Liver (tissue), 8 donors: ENCODE measurements at regions not wholly inside any gene's neighbourhood (a gene's known extent, or its start where the extent isn't known, plus 50 kb on each side); places are given as distances from the start of the nearest gene placed in this dataset.

Source experiments
- DNase-seq: peaks from one replicate; pipeline ENCODE4 v3.0.0-alpha.2; 2017; ENCODE audit warnings: low spot score
- H3K27ac ChIP-seq, 2 donors: one replicate each; pipeline ENCODE4 v1.7.0; 2013; ENCODE audit warnings: inconsistent platforms in 2 of 2, low read length in 2 of 2, control low read depth in 1 of 2, low read depth in 1 of 2, mild to moderate bottlenecking in 1 of 2
- H3K27me3 ChIP-seq, 4 donors: one replicate each; pipeline versions ENCODE4 v1.6.1 to v1.7.0; 2013; ENCODE audit warnings: low read length in 3 of 4, inconsistent platforms in 1 of 4, mild to moderate bottlenecking in 1 of 4, moderate library complexity in 1 of 4; ENCODE audit not compliant: control insufficient read depth in 4 of 4, insufficient read depth in 4 of 4
- H3K36me3 ChIP-seq, 4 donors: one replicate each; pipeline versions ENCODE4 v1.6.1 to v1.7.0; 2013; ENCODE audit warnings: low read length in 3 of 4, mild to moderate bottlenecking in 3 of 4, low read depth in 1 of 4, moderate library complexity in 1 of 4; ENCODE audit not compliant: control insufficient read depth in 4 of 4, insufficient read depth in 3 of 4
- H3K4me1 ChIP-seq, 4 donors: one replicate each; pipeline versions ENCODE4 v1.6.1 to v1.7.0; 2013; ENCODE audit warnings: low read length in 3 of 4, mild to moderate bottlenecking in 3 of 4, moderate library complexity in 1 of 4; ENCODE audit not compliant: control insufficient read depth in 4 of 4, insufficient read depth in 4 of 4
- H3K4me3 ChIP-seq, 3 donors: one replicate each; pipeline versions ENCODE4 v1.6.1 to v1.7.0; 2013; ENCODE audit warnings: low read length in 3 of 3, control low read depth in 1 of 3, low read depth in 1 of 3, mild to moderate bottlenecking in 1 of 3
- H3K9ac ChIP-seq, 2 donors: one replicate each; pipeline ENCODE4 v1.7.0; 2013; ENCODE audit warnings: low read length in 2 of 2, mild to moderate bottlenecking in 2 of 2, moderate library complexity in 2 of 2, control low read depth in 1 of 2, low read depth in 1 of 2
- H3K9me3 ChIP-seq, 4 donors: one replicate each; pipeline versions ENCODE4 v1.6.1 to v1.7.0; 2013; ENCODE audit warnings: low read length in 3 of 4; ENCODE audit not compliant: control insufficient read depth in 4 of 4
- ATF3 ChIP-seq: IDR thresholded peaks from 2 replicates; pipeline ENCODE4 v1.6.1; 2016; ENCODE audit warnings: antibody characterized with exemption
- FOXA1 ChIP-seq: IDR thresholded peaks from 2 replicates; pipeline ENCODE4 v1.6.1; 2016; ENCODE audit warnings: antibody characterized with exemption
- FOXA2 ChIP-seq: IDR thresholded peaks from 2 replicates; pipeline ENCODE4 v1.6.1; 2016; ENCODE audit warnings: antibody characterized with exemption
- GABPA ChIP-seq, 2 donors: IDR thresholded peaks in 1 of 2; conservative IDR thresholded peaks in 1 of 2; 2 replicates each; pipeline ENCODE4 v1.6.1; 2016; ENCODE audit warnings: antibody characterized with exemption in 2 of 2, mild to moderate bottlenecking in 1 of 2, moderate library complexity in 1 of 2
- HNF4A ChIP-seq, 2 donors: conservative IDR thresholded peaks; 2 replicates each; pipeline ENCODE4 v1.6.1; 2016; ENCODE audit warnings: antibody characterized with exemption in 2 of 2, mild to moderate bottlenecking in 2 of 2
- JUND ChIP-seq, 2 donors: IDR thresholded peaks; 2 replicates each; pipeline ENCODE4 v1.6.1; 2016; ENCODE audit warnings: antibody characterized with exemption in 2 of 2
- NR2F2 ChIP-seq: IDR thresholded peaks from 2 replicates; pipeline ENCODE4 v1.6.1; 2016; ENCODE audit warnings: antibody characterized with exemption
- RXRA ChIP-seq, 2 donors: IDR thresholded peaks; 2 replicates each; pipeline ENCODE4 v1.6.1; 2017 to 2018; ENCODE audit warnings: antibody characterized with exemption in 2 of 2, mild to moderate bottlenecking in 1 of 2
- TAF1 ChIP-seq: conservative IDR thresholded peaks from 2 replicates; pipeline ENCODE4 v1.6.1; 2016; ENCODE audit warnings: antibody characterized with exemption, mild to moderate bottlenecking
- YY1 ChIP-seq: IDR thresholded peaks from 2 replicates; pipeline ENCODE4 v1.6.1; 2016; ENCODE audit warnings: antibody characterized with exemption, mild to moderate bottlenecking
- WGBS: extraction: QIAGEN DNeasy Blood & Tissue Kit; methylation state at CpG from one replicate; pipeline ENCODE4 v1.1.7; 2013; 5-methylcytosine and 5-hydroxymethylcytosine counted together
- TF ChIP-seq, protein P1 (sequence below): IDR thresholded peaks from 2 replicates; pipeline ENCODE4 v1.6.1; 2016; ENCODE audit warnings: antibody characterized with exemption
- TF ChIP-seq, protein P2 (sequence below): IDR thresholded peaks from 2 replicates; pipeline ENCODE4 v1.6.1; 2016; ENCODE audit warnings: antibody characterized with exemption, mild to moderate bottlenecking
- TF ChIP-seq, protein P3 (sequence below): IDR thresholded peaks from 2 replicates; pipeline ENCODE4 v1.6.1; 2016; ENCODE audit warnings: antibody characterized with exemption
- TF ChIP-seq, protein P4 (sequence below): fragments of 150-350 bp; IDR thresholded peaks from 2 replicates; pipeline ENCODE4 v1.5.1; 2017; ENCODE audit warnings: improper control_type of control experiment, low read depth, low read length; ENCODE audit not compliant: missing input control
- donor health status: healthy.
- donor health status: healthy.
- donor health status: healthy.
- donor health status: healthy.
- donor health status: healthy.

DNA sequence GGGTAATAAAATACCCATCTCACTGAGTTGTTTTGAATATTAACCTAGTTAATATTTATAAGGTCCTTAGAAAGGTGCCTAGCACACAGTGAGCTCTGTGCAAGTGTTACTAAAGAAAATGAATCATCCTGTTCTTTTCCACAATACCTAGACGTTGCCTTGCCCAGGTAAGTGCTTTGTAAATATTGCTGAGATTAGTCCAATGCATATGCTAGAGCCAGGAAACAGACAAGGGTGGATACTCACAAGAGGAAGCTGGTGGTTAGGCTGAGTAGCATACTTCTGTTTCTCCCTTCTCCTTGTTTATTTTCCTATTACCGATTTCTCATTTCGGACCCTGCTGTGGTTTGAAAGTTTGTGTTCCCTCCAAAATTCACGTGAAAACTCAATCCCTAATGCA lies 58.1 kb upstream of the BARX2 start:
- H3K36me3 ChIP-seq: no peaks in the 10 kb centered on the region
- no peak overlapping the region for H3K9ac ChIP-seq
- H3K27me3 ChIP-seq: no peaks in the 10 kb centered on the region
- H3K4me3 ChIP-seq: no peak overlapping the region
- no peaks in the 10 kb centered on the region for H3K9me3 ChIP-seq
- TF ChIP-seq TAF1 (no peak), GABPA (IDR thresholded peaks at IDR 0.05 in 1 of 2, conservative IDR thresholded peaks at IDR 0.05 in 1 of 2) (no peak), RXRA (IDR thresholded peaks at IDR 0.05) (no peak), FOXA2 (no peak), YY1 (no peak), JUND (IDR thresholded peaks at IDR 0.05) (no peak), FOXA1 (no peak), HNF4A (conservative IDR thresholded peaks at IDR 0.05) (no peak), NR2F2 (no peak), ATF3 (no peak)
- TF ChIP-seq, protein P1, sequence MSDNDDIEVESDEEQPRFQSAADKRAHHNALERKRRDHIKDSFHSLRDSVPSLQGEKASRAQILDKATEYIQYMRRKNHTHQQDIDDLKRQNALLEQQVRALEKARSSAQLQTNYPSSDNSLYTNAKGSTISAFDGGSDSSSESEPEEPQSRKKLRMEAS: no peak
- TF ChIP-seq, protein P2, sequence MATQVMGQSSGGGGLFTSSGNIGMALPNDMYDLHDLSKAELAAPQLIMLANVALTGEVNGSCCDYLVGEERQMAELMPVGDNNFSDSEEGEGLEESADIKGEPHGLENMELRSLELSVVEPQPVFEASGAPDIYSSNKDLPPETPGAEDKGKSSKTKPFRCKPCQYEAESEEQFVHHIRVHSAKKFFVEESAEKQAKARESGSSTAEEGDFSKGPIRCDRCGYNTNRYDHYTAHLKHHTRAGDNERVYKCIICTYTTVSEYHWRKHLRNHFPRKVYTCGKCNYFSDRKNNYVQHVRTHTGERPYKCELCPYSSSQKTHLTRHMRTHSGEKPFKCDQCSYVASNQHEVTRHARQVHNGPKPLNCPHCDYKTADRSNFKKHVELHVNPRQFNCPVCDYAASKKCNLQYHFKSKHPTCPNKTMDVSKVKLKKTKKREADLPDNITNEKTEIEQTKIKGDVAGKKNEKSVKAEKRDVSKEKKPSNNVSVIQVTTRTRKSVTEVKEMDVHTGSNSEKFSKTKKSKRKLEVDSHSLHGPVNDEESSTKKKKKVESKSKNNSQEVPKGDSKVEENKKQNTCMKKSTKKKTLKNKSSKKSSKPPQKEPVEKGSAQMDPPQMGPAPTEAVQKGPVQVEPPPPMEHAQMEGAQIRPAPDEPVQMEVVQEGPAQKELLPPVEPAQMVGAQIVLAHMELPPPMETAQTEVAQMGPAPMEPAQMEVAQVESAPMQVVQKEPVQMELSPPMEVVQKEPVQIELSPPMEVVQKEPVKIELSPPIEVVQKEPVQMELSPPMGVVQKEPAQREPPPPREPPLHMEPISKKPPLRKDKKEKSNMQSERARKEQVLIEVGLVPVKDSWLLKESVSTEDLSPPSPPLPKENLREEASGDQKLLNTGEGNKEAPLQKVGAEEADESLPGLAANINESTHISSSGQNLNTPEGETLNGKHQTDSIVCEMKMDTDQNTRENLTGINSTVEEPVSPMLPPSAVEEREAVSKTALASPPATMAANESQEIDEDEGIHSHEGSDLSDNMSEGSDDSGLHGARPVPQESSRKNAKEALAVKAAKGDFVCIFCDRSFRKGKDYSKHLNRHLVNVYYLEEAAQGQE: no peak
- TF ChIP-seq, protein P3, sequence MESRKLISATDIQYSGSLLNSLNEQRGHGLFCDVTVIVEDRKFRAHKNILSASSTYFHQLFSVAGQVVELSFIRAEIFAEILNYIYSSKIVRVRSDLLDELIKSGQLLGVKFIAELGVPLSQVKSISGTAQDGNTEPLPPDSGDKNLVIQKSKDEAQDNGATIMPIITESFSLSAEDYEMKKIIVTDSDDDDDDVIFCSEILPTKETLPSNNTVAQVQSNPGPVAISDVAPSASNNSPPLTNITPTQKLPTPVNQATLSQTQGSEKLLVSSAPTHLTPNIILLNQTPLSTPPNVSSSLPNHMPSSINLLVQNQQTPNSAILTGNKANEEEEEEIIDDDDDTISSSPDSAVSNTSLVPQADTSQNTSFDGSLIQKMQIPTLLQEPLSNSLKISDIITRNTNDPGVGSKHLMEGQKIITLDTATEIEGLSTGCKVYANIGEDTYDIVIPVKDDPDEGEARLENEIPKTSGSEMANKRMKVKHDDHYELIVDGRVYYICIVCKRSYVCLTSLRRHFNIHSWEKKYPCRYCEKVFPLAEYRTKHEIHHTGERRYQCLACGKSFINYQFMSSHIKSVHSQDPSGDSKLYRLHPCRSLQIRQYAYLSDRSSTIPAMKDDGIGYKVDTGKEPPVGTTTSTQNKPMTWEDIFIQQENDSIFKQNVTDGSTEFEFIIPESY: no peak
- TF ChIP-seq, protein P4, sequence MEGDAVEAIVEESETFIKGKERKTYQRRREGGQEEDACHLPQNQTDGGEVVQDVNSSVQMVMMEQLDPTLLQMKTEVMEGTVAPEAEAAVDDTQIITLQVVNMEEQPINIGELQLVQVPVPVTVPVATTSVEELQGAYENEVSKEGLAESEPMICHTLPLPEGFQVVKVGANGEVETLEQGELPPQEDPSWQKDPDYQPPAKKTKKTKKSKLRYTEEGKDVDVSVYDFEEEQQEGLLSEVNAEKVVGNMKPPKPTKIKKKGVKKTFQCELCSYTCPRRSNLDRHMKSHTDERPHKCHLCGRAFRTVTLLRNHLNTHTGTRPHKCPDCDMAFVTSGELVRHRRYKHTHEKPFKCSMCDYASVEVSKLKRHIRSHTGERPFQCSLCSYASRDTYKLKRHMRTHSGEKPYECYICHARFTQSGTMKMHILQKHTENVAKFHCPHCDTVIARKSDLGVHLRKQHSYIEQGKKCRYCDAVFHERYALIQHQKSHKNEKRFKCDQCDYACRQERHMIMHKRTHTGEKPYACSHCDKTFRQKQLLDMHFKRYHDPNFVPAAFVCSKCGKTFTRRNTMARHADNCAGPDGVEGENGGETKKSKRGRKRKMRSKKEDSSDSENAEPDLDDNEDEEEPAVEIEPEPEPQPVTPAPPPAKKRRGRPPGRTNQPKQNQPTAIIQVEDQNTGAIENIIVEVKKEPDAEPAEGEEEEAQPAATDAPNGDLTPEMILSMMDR: no peak
- no peak for DNase-seq
- H3K4me1 ChIP-seq: peaks cover 0 to 40% (median 35%) of the 10 kb centered on the region in 4 donors
- H3K27ac ChIP-seq: no peak overlapping the region
- WGBS: 67% methylated on average over 4 of the region's 4 CpGs

DNA sequence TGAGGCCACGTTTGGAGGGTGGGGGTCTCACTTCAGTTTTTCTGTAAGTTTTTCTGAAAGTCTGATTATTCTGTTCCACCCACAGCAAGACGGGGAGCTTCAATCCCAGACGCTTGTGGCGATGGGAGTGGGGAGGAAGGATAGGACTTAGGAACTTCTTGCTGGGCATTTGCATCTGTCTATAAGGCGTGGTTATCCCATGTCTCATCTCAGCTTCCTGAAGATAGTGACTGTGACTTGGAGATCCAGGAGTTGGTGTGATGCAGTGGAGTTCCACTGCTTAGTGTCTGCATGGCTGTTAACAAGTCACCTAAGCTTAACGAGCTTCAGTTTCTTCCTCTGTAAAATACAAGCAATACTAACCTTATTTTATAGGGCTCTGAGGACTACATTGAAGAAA lies 58.9 kb upstream of the BARX2 start:
- no peak for TF ChIP-seq FOXA2
- Histone ChIP-seq H3K27me3 (no peaks in the 10 kb centered on the region), H3K27ac (no peak overlapping the region), H3K4me3 (no peak overlapping the region), H3K9ac (no peak overlapping the region), H3K4me1 (peaks cover 0 to 37% (median 30%) of the 10 kb centered on the region in 4 donors), H3K36me3 (no peaks in the 10 kb centered on the region), H3K9me3 (no peaks in the 10 kb centered on the region)
- no peak for DNase-seq
- 91% methylated on average over 6 of the region's 6 CpGs for WGBS
